ENCODE measurements at regions not wholly inside any gene's neighbourhood (a gene's known extent, or its start where the extent isn't known, plus 50 kb on each side); places are given as distances from the start of the nearest gene placed in this dataset.
"Not testable (repeated sequence)": the region's sequence is repeated elsewhere in the genome, so short reads cannot be mapped to it uniquely, and the experiment has no call there.

GRCh38 chr13:84590663-84591062 is 708.4 kb upstream of the SLITRK1 start:
- no peak for ATAC-seq (replicated peaks in 6 of 8)
- WGBS, 10 experiments = 0 to 100% (median 81%) methylated on average over 1 to 2 of the region's 2 CpGs; no CpG with 5 or more reads in 3 of the 10 experiments
- Histone ChIP-seq H3K4me3 (no peak overlapping the region), H3K4me1 (replicated peaks in 1 of 2) (no peaks in the 10 kb centered on the region), H3K27ac (no peak overlapping the region)
- in situ Hi-C loops (cut with MboI; ENCODE audit: low pct_unique_long_range_greater_than_20kb in 2 of 9, low sequenced_read_pairs in 9 of 9, unreplicated experiment in 9 of 9) = no loop called here

GRCh38 chr13:84588023-84588422 is 705.7 kb upstream of the SLITRK1 start:
- in situ Hi-C loops (cut with MboI; ENCODE audit: low pct_unique_long_range_greater_than_20kb in 2 of 9, low sequenced_read_pairs in 9 of 9, unreplicated experiment in 9 of 9) = no loop called here
- H3K4me3 ChIP-seq = no peak overlapping the region
- ATAC-seq (replicated peaks in 6 of 8) = no peak
- H3K4me1 ChIP-seq (replicated peaks in 1 of 2) = no peaks in the 10 kb centered on the region
- 8 to 100% (median 90%) methylated on average over 1 of the region's 1 CpG; no CpG with 5 or more reads in 1 of the 10 experiments for WGBS, 10 experiments
- no peak overlapping the region for H3K27ac ChIP-seq

GRCh38 chr13:84579901-84580300 is 697.6 kb upstream of the SLITRK1 start:
- in situ Hi-C loops (cut with MboI; ENCODE audit: low pct_unique_long_range_greater_than_20kb in 2 of 9, low sequenced_read_pairs in 9 of 9, unreplicated experiment in 9 of 9); H3K4me3 ChIP-seq; H3K27ac ChIP-seq; ATAC-seq (replicated peaks in 6 of 8); H3K4me1 ChIP-seq (replicated peaks in 1 of 2): not testable (repeated sequence)
- 3 to 100% (median 77%) methylated on average over 1 to 10 of the region's 12 CpGs; no CpG with 5 or more reads in 2 of the 10 experiments for WGBS, 10 experiments

- ATAC-seq (replicated peaks in 6 of 8) = no peak
- no peak overlapping the region for H3K4me3 ChIP-seq
- no peaks in the 10 kb centered on the region for H3K4me1 ChIP-seq (replicated peaks in 1 of 2)
- in situ Hi-C loops (cut with MboI; ENCODE audit: low pct_unique_long_range_greater_than_20kb in 2 of 9, low sequenced_read_pairs in 9 of 9, unreplicated experiment in 9 of 9) = no loop called here
- no peak overlapping the region for H3K27ac ChIP-seq
Measured at GRCh38 chr13:84574851-84575250, 692.6 kb upstream of the SLITRK1 start.

GRCh38 chr13:84571264-84571663 is 689.0 kb upstream of the SLITRK1 start:
- ATAC-seq (replicated peaks in 6 of 8) = no peak
- WGBS, 10 experiments = 8 to 86% (median 55%) methylated on average over 1 to 3 of the region's 3 CpGs

GRCh38 chr13:84570831-84571230 is 688.6 kb upstream of the SLITRK1 start:
- Histone ChIP-seq H3K4me3 (no peak overlapping the region), H3K4me1 (replicated peaks in 1 of 2) (no peaks in the 10 kb centered on the region), H3K27ac (no peak overlapping the region)
- in situ Hi-C loops (cut with MboI; ENCODE audit: low pct_unique_long_range_greater_than_20kb in 2 of 9, low sequenced_read_pairs in 9 of 9, unreplicated experiment in 9 of 9) = no loop called here
- 10 to 100% (median 90%) methylated on average over 1 to 2 of the region's 2 CpGs for WGBS, 10 experiments
- ATAC-seq (replicated peaks in 6 of 8) = no peak

More at GRCh38 chr13:84571264-84571663, 689.0 kb upstream of the SLITRK1 start:
- no peak overlapping the region for H3K27ac ChIP-seq
- no peaks in the 10 kb centered on the region for H3K4me1 ChIP-seq (replicated peaks in 1 of 2)
- no peak overlapping the region for H3K4me3 ChIP-seq
- in situ Hi-C loops (cut with MboI; ENCODE audit: low pct_unique_long_range_greater_than_20kb in 2 of 9, low sequenced_read_pairs in 9 of 9, unreplicated experiment in 9 of 9) = no loop called here

GRCh38 chr13:84569366-84569765 is 687.1 kb upstream of the SLITRK1 start:
- H3K27ac ChIP-seq = no peak overlapping the region
- in situ Hi-C loops (cut with MboI; ENCODE audit: low pct_unique_long_range_greater_than_20kb in 2 of 9, low sequenced_read_pairs in 9 of 9, unreplicated experiment in 9 of 9) = no loop called here
- no peaks in the 10 kb centered on the region for H3K4me1 ChIP-seq (replicated peaks in 1 of 2)
- no peak overlapping the region for H3K4me3 ChIP-seq
- ATAC-seq (replicated peaks in 6 of 8) = no peak
- WGBS, 10 experiments = 0 to 100% (median 81%) methylated on average over 1 of the region's 1 CpG; no CpG with 5 or more reads in 2 of the 10 experiments

GRCh38 chr13:84567848-84568247 is 685.6 kb upstream of the SLITRK1 start:
- 0 to 69% (median 38%) methylated on average over 1 of the region's 1 CpG; no CpG with 5 or more reads in 1 of the 10 experiments for WGBS, 10 experiments
- H3K4me1 ChIP-seq (replicated peaks in 1 of 2) = no peaks in the 10 kb centered on the region
- ATAC-seq (replicated peaks in 6 of 8) = no peak
- no peak overlapping the region for H3K27ac ChIP-seq
- no peak overlapping the region for H3K4me3 ChIP-seq
- in situ Hi-C loops (cut with MboI; ENCODE audit: low pct_unique_long_range_greater_than_20kb in 2 of 9, low sequenced_read_pairs in 9 of 9, unreplicated experiment in 9 of 9) = no loop called here

GRCh38 chr13:84566780-84567179 is 684.5 kb upstream of the SLITRK1 start:
- 60 to 100% (median 80%) methylated on average over 1 to 2 of the region's 2 CpGs; no CpG with 5 or more reads in 3 of the 10 experiments for WGBS, 10 experiments
- no peak overlapping the region for H3K27ac ChIP-seq
- ATAC-seq (replicated peaks in 6 of 8) = peak in 1 of 8 experiments; percentile 65
- H3K4me3 ChIP-seq = no peak overlapping the region
- H3K4me1 ChIP-seq (replicated peaks in 1 of 2) = no peaks in the 10 kb centered on the region
- in situ Hi-C loops (cut with MboI; ENCODE audit: low pct_unique_long_range_greater_than_20kb in 2 of 9, low sequenced_read_pairs in 9 of 9, unreplicated experiment in 9 of 9) = no loop called here

- no peak for ATAC-seq (replicated peaks in 6 of 8)
- H3K27ac ChIP-seq = no peak overlapping the region
- H3K4me3 ChIP-seq = no peak overlapping the region
- WGBS, 10 experiments = 0 to 100% (median 94%) methylated on average over 1 to 3 of the region's 3 CpGs; no CpG with 5 or more reads in 3 of the 10 experiments
- H3K4me1 ChIP-seq (replicated peaks in 1 of 2) = no peaks in the 10 kb centered on the region
- in situ Hi-C loops (cut with MboI; ENCODE audit: low pct_unique_long_range_greater_than_20kb in 2 of 9, low sequenced_read_pairs in 9 of 9, unreplicated experiment in 9 of 9) = no loop called here
Measured at GRCh38 chr13:84563611-84564010, 681.3 kb upstream of the SLITRK1 start.

- in situ Hi-C loops (cut with MboI; ENCODE audit: low pct_unique_long_range_greater_than_20kb in 2 of 9, low sequenced_read_pairs in 9 of 9, unreplicated experiment in 9 of 9) = no loop called here
Measured at GRCh38 chr13:84553227-84553626, 671.0 kb upstream of the SLITRK1 start.

GRCh38 chr13:84543962-84544361 is 661.7 kb upstream of the SLITRK1 start:
- ATAC-seq (replicated peaks in 6 of 8) = peak in 4 of 8 experiments; percentile 55 to 69 (median 66)
- 41 to 77% (median 60%) methylated on average over 1 to 3 of the region's 3 CpGs; no CpG with 5 or more reads in 1 of the 10 experiments for WGBS, 10 experiments
- H3K27ac ChIP-seq = no peak overlapping the region
- in situ Hi-C loops (cut with MboI; ENCODE audit: low pct_unique_long_range_greater_than_20kb in 2 of 9, low sequenced_read_pairs in 9 of 9, unreplicated experiment in 9 of 9) = no loop called here
- no peaks in the 10 kb centered on the region for H3K4me1 ChIP-seq (replicated peaks in 1 of 2)
- no peak overlapping the region for H3K4me3 ChIP-seq

More at GRCh38 chr13:84553227-84553626, 671.0 kb upstream of the SLITRK1 start:
- Histone ChIP-seq H3K4me1 (replicated peaks in 1 of 2) (peaks cover 0 to 11% of the 10 kb centered on the region in 2 donors), H3K4me3 (no peak overlapping the region), H3K27ac (no peak overlapping the region)
- 0 to 50% (median 24%) methylated on average over 1 to 5 of the region's 5 CpGs; no CpG with 5 or more reads in 2 of the 10 experiments for WGBS, 10 experiments
- ATAC-seq (replicated peaks in 6 of 8) = peak in 5 of 8 experiments; percentile 79 to 99 (median 97)

GRCh38 chr13:84542348-84542747 is 660.1 kb upstream of the SLITRK1 start:
- in situ Hi-C loops (cut with MboI; ENCODE audit: low pct_unique_long_range_greater_than_20kb in 2 of 9, low sequenced_read_pairs in 9 of 9, unreplicated experiment in 9 of 9) = no loop called here
- WGBS, 10 experiments = 7 to 100% (median 79%) methylated on average over 1 of the region's 1 CpG; no CpG with 5 or more reads in 2 of the 10 experiments
- ATAC-seq (replicated peaks in 6 of 8) = no peak

GRCh38 chr13:84536906-84537305 is 654.6 kb upstream of the SLITRK1 start:
- ATAC-seq (replicated peaks in 6 of 8) = peak in 2 of 8 experiments; percentile 74 to 82
- Histone ChIP-seq H3K4me1 (replicated peaks in 1 of 2) (no peaks in the 10 kb centered on the region), H3K27ac (no peak overlapping the region), H3K4me3 (no peak overlapping the region)
- 0 to 80% (median 58%) methylated on average over 1 to 2 of the region's 2 CpGs for WGBS, 10 experiments
- in situ Hi-C loops (cut with MboI; ENCODE audit: low pct_unique_long_range_greater_than_20kb in 2 of 9, low sequenced_read_pairs in 9 of 9, unreplicated experiment in 9 of 9) = no loop called here

More at GRCh38 chr13:84542348-84542747, 660.1 kb upstream of the SLITRK1 start:
- Histone ChIP-seq H3K27ac (no peak overlapping the region), H3K4me1 (replicated peaks in 1 of 2) (no peaks in the 10 kb centered on the region), H3K4me3 (no peak overlapping the region)

Measured in motor neuron (in vitro differentiated cells).